Fibroblast of lung (primary cell): ENCODE measurements at regions not wholly inside any gene's neighbourhood (a gene's known extent, or its start where the extent isn't known, plus 50 kb on each side); places are given as distances from the start of the nearest gene placed in this dataset.

Experiments
- DNase-seq, 2 donors: peaks; one replicate each; pipeline versions ENCODE4 v3.0.0 to v3.0.0-alpha.2; 2010; ENCODE audit warnings: low read depth in 2 of 2
- H2AFZ ChIP-seq: 2 replicates; pipeline ENCODE4 v1.5.1; 2012; ENCODE audit warnings: low read length, control low read depth, inconsistent platforms
- H3K27ac ChIP-seq: 2 replicates; pipeline ENCODE4 v1.5.1; 2011; ENCODE audit warnings: low read length, control low read depth; ENCODE audit not compliant: insufficient read depth
- H3K27me3 ChIP-seq: 2 replicates; pipeline ENCODE4 v1.5.1; 2011; ENCODE audit warnings: mild to moderate bottlenecking, low read length; ENCODE audit not compliant: control insufficient read depth, insufficient read depth
- H3K36me3 ChIP-seq: 2 replicates; pipeline ENCODE4 v1.5.1; 2011; ENCODE audit warnings: low read length; ENCODE audit not compliant: control insufficient read depth, insufficient read depth
- H3K4me1 ChIP-seq: 2 replicates; pipeline ENCODE4 v1.5.1; 2011; ENCODE audit warnings: low read length; ENCODE audit not compliant: control insufficient read depth, insufficient read depth; ENCODE audit errors: extremely low read depth
- H3K4me2 ChIP-seq: 2 replicates; pipeline ENCODE4 v1.5.1; 2011; ENCODE audit warnings: low read length, control low read depth; ENCODE audit not compliant: insufficient read depth; ENCODE audit errors: extremely low read depth
- H3K4me3 ChIP-seq, 4 experiments: fragments of 200-600 bp in 1 of 4; sonication (generic) in 1 of 4; replicated peaks in 1 of 4; 2 replicates each; pipeline ENCODE4 v1.5.1; 2011 to 2016; ENCODE audit warnings: low read length in 4 of 4, low read depth in 3 of 4, mild to moderate bottlenecking in 3 of 4, control low read depth in 2 of 4, inconsistent platforms in 1 of 4, mixed read lengths in 1 of 4; ENCODE audit not compliant: insufficient read depth in 1 of 4; ENCODE audit errors: control extremely low read depth in 1 of 4
- H3K79me2 ChIP-seq: 2 replicates; pipeline ENCODE4 v1.5.1; 2012; ENCODE audit warnings: mild to moderate bottlenecking, low read length, inconsistent platforms; ENCODE audit not compliant: control insufficient read depth, insufficient read depth
- H3K9ac ChIP-seq: 2 replicates; pipeline ENCODE4 v1.5.1; 2011; ENCODE audit warnings: mild to moderate bottlenecking, low read length, control low read depth; ENCODE audit not compliant: insufficient read depth
- H3K9me3 ChIP-seq: 2 replicates; pipeline ENCODE4 v1.5.1; 2012; ENCODE audit warnings: low read depth, low read length; ENCODE audit not compliant: control insufficient read depth, insufficient read depth
- H4K20me1 ChIP-seq: 2 replicates; pipeline ENCODE4 v1.5.1; 2011; ENCODE audit warnings: low read length; ENCODE audit not compliant: control insufficient read depth, insufficient read depth; ENCODE audit errors: extremely low read depth
- CTCF ChIP-seq, 2 donors: IDR thresholded peaks in 1 of 2; conservative IDR thresholded peaks in 1 of 2; 1 replicate in 1 of 2; 2 replicates in 1 of 2; pipeline ENCODE4 v1.5.1; 2011 to 2012; ENCODE audit warnings: low read length in 2 of 2, control low read depth in 1 of 2, inconsistent platforms in 1 of 2, low read depth in 1 of 2, mild to moderate bottlenecking in 1 of 2
- EZH2 ChIP-seq: IDR thresholded peaks from 2 replicates; pipeline ENCODE4 v1.5.1; 2012; ENCODE audit warnings: low read length, control low read depth, mild to moderate bottlenecking; ENCODE audit errors: missing control alignments

- no peak overlapping the region for H2AFZ ChIP-seq
- no peak overlapping the region for H3K4me3 ChIP-seq
- no peaks in the 10 kb centered on the region for H3K36me3 ChIP-seq
- H3K27me3 ChIP-seq: no peaks in the 10 kb centered on the region
- no peaks in the 10 kb centered on the region for H3K4me1 ChIP-seq
- H3K79me2 ChIP-seq: no peaks in the 10 kb centered on the region
- no peak overlapping the region for H3K4me2 ChIP-seq
- H4K20me1 ChIP-seq: no peaks in the 10 kb centered on the region
- no peak overlapping the region for H3K27ac ChIP-seq
- no peaks in the 10 kb centered on the region for H3K9me3 ChIP-seq
- no peak for DNase-seq
- H3K9ac ChIP-seq: no peak overlapping the region
- TF ChIP-seq CTCF (conservative IDR thresholded peaks at IDR 0.05 in 1 of 2, IDR thresholded peaks at IDR 0.05 in 1 of 2; ENCODE audit: low read depth in 1 of 2, low read length in 2 of 2) (no peak), EZH2 (no peak)
Measured at GRCh38 chr15:45980366-45980765, 345.5 kb downstream of the SQOR start.

GRCh38 chr15:45981625-45982024 is 346.8 kb downstream of the SQOR start:
- TF ChIP-seq EZH2: no peak
- no peak for TF ChIP-seq CTCF (conservative IDR thresholded peaks at IDR 0.05 in 1 of 2, IDR thresholded peaks at IDR 0.05 in 1 of 2; ENCODE audit: low read depth in 1 of 2, low read length in 2 of 2)
- no peaks in the 10 kb centered on the region for H3K9me3 ChIP-seq
- no peaks in the 10 kb centered on the region for H3K79me2 ChIP-seq
- H3K27ac ChIP-seq: no peak overlapping the region
- no peak overlapping the region for H2AFZ ChIP-seq
- H3K4me2 ChIP-seq: no peak overlapping the region
- H3K4me1 ChIP-seq: no peaks in the 10 kb centered on the region
- H3K4me3 ChIP-seq: no peak overlapping the region
- H3K27me3 ChIP-seq: no peaks in the 10 kb centered on the region
- no peak overlapping the region for H3K9ac ChIP-seq
- DNase-seq: no peak
- no peaks in the 10 kb centered on the region for H4K20me1 ChIP-seq
- no peaks in the 10 kb centered on the region for H3K36me3 ChIP-seq

- Histone ChIP-seq H3K4me2 (no peak overlapping the region), H3K9me3 (no peaks in the 10 kb centered on the region), H3K27ac (no peak overlapping the region), H3K4me1 (no peaks in the 10 kb centered on the region), H3K9ac (no peak overlapping the region), H2AFZ (no peak overlapping the region), H3K27me3 (no peaks in the 10 kb centered on the region), H3K4me3 (no peak overlapping the region), H3K79me2 (no peaks in the 10 kb centered on the region), H4K20me1 (no peaks in the 10 kb centered on the region), H3K36me3 (no peaks in the 10 kb centered on the region)
- DNase-seq: no peak
- no peak for TF ChIP-seq EZH2
- no peak for TF ChIP-seq CTCF (conservative IDR thresholded peaks at IDR 0.05 in 1 of 2, IDR thresholded peaks at IDR 0.05 in 1 of 2; ENCODE audit: low read depth in 1 of 2, low read length in 2 of 2)
Measured at GRCh38 chr15:45991863-45992262, 357.0 kb downstream of the SQOR start.
